ENCODE measurements at regions not wholly inside any gene's neighbourhood (a gene's known extent, or its start where the extent isn't known, plus 50 kb on each side); places are given as distances from the start of the nearest gene placed in this dataset.
A peak's percentile ranks its signal among the peaks of the same experiment; 100 is the strongest.

- TF ChIP-seq GATA2 (IDR thresholded peaks at IDR 0.05; ENCODE audit: low read depth, low read length) (no peak), GATA3 (IDR thresholded peaks at IDR 0.05; ENCODE audit: low read depth, low read length) (no peak)
Measured at GRCh38 chr5:56499491-56499890, 266.4 kb upstream of the ANKRD55 start.

- no peak for TF ChIP-seq GATA2 (IDR thresholded peaks at IDR 0.05; ENCODE audit: low read depth, low read length)
- no peak for TF ChIP-seq GATA3 (IDR thresholded peaks at IDR 0.05; ENCODE audit: low read depth, low read length)
Measured at GRCh38 chr5:56498759-56499395, 265.7 kb upstream of the ANKRD55 start.

GRCh38 chr5:56496581-56497063, 263.5 kb upstream of the ANKRD55 start:
- peak; percentile 98 for TF ChIP-seq GATA3 (IDR thresholded peaks at IDR 0.05; ENCODE audit: low read depth, low read length)
- TF ChIP-seq GATA2 (IDR thresholded peaks at IDR 0.05; ENCODE audit: low read depth, low read length) = peak; percentile 97

- TF ChIP-seq GATA3 (IDR thresholded peaks at IDR 0.05; ENCODE audit: low read depth, low read length) = no peak
- TF ChIP-seq GATA2 (IDR thresholded peaks at IDR 0.05; ENCODE audit: low read depth, low read length) = no peak
Measured at GRCh38 chr5:56494300-56494731, 261.2 kb upstream of the ANKRD55 start.

GRCh38 chr5:56493766-56494165, 260.6 kb upstream of the ANKRD55 start:
- TF ChIP-seq GATA2 (IDR thresholded peaks at IDR 0.05; ENCODE audit: low read depth, low read length) (no peak), GATA3 (IDR thresholded peaks at IDR 0.05; ENCODE audit: low read depth, low read length) (no peak)

GRCh38 chr5:56493308-56493707, 260.2 kb upstream of the ANKRD55 start:
- TF ChIP-seq GATA3 (IDR thresholded peaks at IDR 0.05; ENCODE audit: low read depth, low read length) (no peak), GATA2 (IDR thresholded peaks at IDR 0.05; ENCODE audit: low read depth, low read length) (no peak)

GRCh38 chr5:56492812-56493211, 259.7 kb upstream of the ANKRD55 start:
- no peak for TF ChIP-seq GATA3 (IDR thresholded peaks at IDR 0.05; ENCODE audit: low read depth, low read length)
- TF ChIP-seq GATA2 (IDR thresholded peaks at IDR 0.05; ENCODE audit: low read depth, low read length) = no peak

GRCh38 chr5:56490971-56491468, 257.9 kb upstream of the ANKRD55 start:
- TF ChIP-seq GATA2 (IDR thresholded peaks at IDR 0.05; ENCODE audit: low read depth, low read length) (no peak), GATA3 (IDR thresholded peaks at IDR 0.05; ENCODE audit: low read depth, low read length) (no peak)

GRCh38 chr5:56489272-56489671, 256.1 kb upstream of the ANKRD55 start:
- no peak for TF ChIP-seq GATA3 (IDR thresholded peaks at IDR 0.05; ENCODE audit: low read depth, low read length)
- TF ChIP-seq GATA2 (IDR thresholded peaks at IDR 0.05; ENCODE audit: low read depth, low read length) = no peak

- TF ChIP-seq GATA2 (IDR thresholded peaks at IDR 0.05; ENCODE audit: low read depth, low read length) = no peak
- TF ChIP-seq GATA3 (IDR thresholded peaks at IDR 0.05; ENCODE audit: low read depth, low read length) = no peak
Measured at GRCh38 chr5:56487528-56488115, 254.5 kb upstream of the ANKRD55 start.

GRCh38 chr5:56482363-56482762, 249.2 kb upstream of the ANKRD55 start:
- TF ChIP-seq GATA3 (IDR thresholded peaks at IDR 0.05; ENCODE audit: low read depth, low read length) = no peak

GRCh38 chr5:56481428-56482357, 248.6 kb upstream of the ANKRD55 start:
- TF ChIP-seq GATA2 (IDR thresholded peaks at IDR 0.05; ENCODE audit: low read depth, low read length) (no peak), GATA3 (IDR thresholded peaks at IDR 0.05; ENCODE audit: low read depth, low read length) (no peak)

- TF ChIP-seq GATA2 (IDR thresholded peaks at IDR 0.05; ENCODE audit: low read depth, low read length) = peak; percentile 53; the same call in 1 of the 2 replicates
- no peak for TF ChIP-seq GATA3 (IDR thresholded peaks at IDR 0.05; ENCODE audit: low read depth, low read length)
Measured at GRCh38 chr5:56480705-56481427, 247.7 kb upstream of the ANKRD55 start.

Measured in SH-SY5Y (cell line).